H1 (cell line): ENCODE measurements at regions not wholly inside any gene's neighbourhood (a gene's known extent, or its start where the extent isn't known, plus 50 kb on each side); places are given as distances from the start of the nearest gene placed in this dataset.

Experiments
- ASH2L ChIP-seq: fragments of 200-600, 300-600 bp; sonication (generic); IDR thresholded peaks from one replicate; pipeline ENCODE4 v1.7.1; 2017; ENCODE audit warnings: low read length
- CHD1 ChIP-seq: IDR thresholded peaks from 2 replicates; pipeline ENCODE4 v1.6.1; 2012; ENCODE audit warnings: low read depth, low read length, improper control_type of control experiment
- EGR1 ChIP-seq: IDR thresholded peaks from 2 replicates; pipeline ENCODE4 v1.6.1; 2011; ENCODE audit warnings: low read depth, low read length, borderline replicate concordance
- EZH2 ChIP-seq: fragments of 200-600 bp; sonication (generic); IDR thresholded peaks from 2 replicates; pipeline ENCODE4 v1.7.1; 2012; ENCODE audit warnings: low read depth, mild to moderate bottlenecking, moderate library complexity, low read length, inconsistent platforms; ENCODE audit not compliant: severe bottlenecking
- KDM1A ChIP-seq: fragments of 200-600, 300-600 bp; sonication (generic); IDR thresholded peaks from 2 replicates; pipeline ENCODE4 v1.7.1; 2016; ENCODE audit warnings: mild to moderate bottlenecking, low read length, borderline replicate concordance
- POLR2AphosphoS5 ChIP-seq: IDR thresholded peaks from 2 replicates; pipeline ENCODE4 v1.6.1; 2011; ENCODE audit warnings: low read depth, low read length
- SP4 ChIP-seq: IDR thresholded peaks from 2 replicates; pipeline ENCODE4 v1.6.1; 2012; ENCODE audit warnings: low read length, inconsistent platforms

GRCh38 chr1:58307431-58307830, 239.1 kb downstream of the OMA1 start (continued):
- TF ChIP-seq SP4 = no peak
- TF ChIP-seq EZH2 = no peak
- no peak for TF ChIP-seq ASH2L
- no peak for TF ChIP-seq POLR2AphosphoS5
- TF ChIP-seq KDM1A = no peak
- no peak for TF ChIP-seq EGR1
- TF ChIP-seq CHD1 = no peak
